Activated CD8-positive, alpha-beta memory T cell treated with anti-CD3 and anti-CD28 coated beads, Interleukin-2, amount 10 ng/mL, durations not matched to agents 7 days and 5 days (primary cell): ENCODE measurements at regions not wholly inside any gene's neighbourhood (a gene's known extent, or its start where the extent isn't known, plus 50 kb on each side); places are given as distances from the start of the nearest gene placed in this dataset.
A peak's percentile ranks its signal among the peaks of the same experiment; 100 is the strongest.
"Not testable (repeated sequence)": the region's sequence is repeated elsewhere in the genome, so short reads cannot be mapped to it uniquely, and the experiment has no call there.

Experiments used
- ATAC-seq: fragments of 150-1000 bp; cut with Tn5 transposase; one replicate; pipeline ENCODE4 v1.10.0; 2021; ENCODE audit warnings: moderate library complexity
- CTCF ChIA-PET: fragments of 350-600 bp; sonication (Branson Sonifier 250); formaldehyde crosslinking; loops from one replicate; lab custom pipeline; 2021; ENCODE audit warnings: antibody characterized with exemption; lab: Charles Lee
- DNase-seq: peaks from one replicate; pipeline ENCODE4 v3.0.0-alpha.2; 2020
- H3K27ac Mint-ChIP-seq: one replicate; pipeline ENCODE4 v1.8.0; 2021; ENCODE audit warnings: mild to moderate bottlenecking, mixed read lengths
- H3K27me3 Mint-ChIP-seq: one replicate; pipeline ENCODE4 v1.8.0; 2021; ENCODE audit warnings: mixed read lengths
- H3K36me3 Mint-ChIP-seq: one replicate; pipeline ENCODE4 v1.8.0; 2021; ENCODE audit warnings: mild to moderate bottlenecking, mixed read lengths
- H3K4me1 Mint-ChIP-seq: one replicate; pipeline ENCODE4 v1.8.0; 2021; ENCODE audit warnings: mixed read lengths
- H3K4me3 Mint-ChIP-seq: one replicate; pipeline ENCODE4 v1.8.0; 2021; ENCODE audit warnings: mild to moderate bottlenecking, moderate library complexity, mixed read lengths
- H3K9me3 Mint-ChIP-seq: one replicate; pipeline ENCODE4 v1.8.0; 2022; ENCODE audit warnings: low read depth, mixed read lengths

- H3K9me3 Mint-ChIP-seq, ATAC-seq, H3K36me3 Mint-ChIP-seq, H3K4me1 Mint-ChIP-seq, H3K27me3 Mint-ChIP-seq, DNase-seq, H3K27ac Mint-ChIP-seq, H3K4me3 Mint-ChIP-seq, CTCF ChIA-PET: not testable (repeated sequence)
Observed at GRCh38 chr1:234792221-234792864, 182.4 kb upstream of the IRF2BP2 start.

- H3K4me3 Mint-ChIP-seq, H3K4me1 Mint-ChIP-seq, H3K9me3 Mint-ChIP-seq, H3K27me3 Mint-ChIP-seq, H3K27ac Mint-ChIP-seq, H3K36me3 Mint-ChIP-seq, DNase-seq, CTCF ChIA-PET, ATAC-seq: not testable (repeated sequence)
Observed at GRCh38 chr1:234791615-234792014, 181.6 kb upstream of the IRF2BP2 start.

- DNase-seq, H3K4me1 Mint-ChIP-seq, CTCF ChIA-PET, H3K27me3 Mint-ChIP-seq, H3K36me3 Mint-ChIP-seq, H3K9me3 Mint-ChIP-seq, H3K27ac Mint-ChIP-seq, H3K4me3 Mint-ChIP-seq, ATAC-seq: not testable (repeated sequence)
Observed at GRCh38 chr1:234790333-234790732, 180.4 kb upstream of the IRF2BP2 start.

DNA sequence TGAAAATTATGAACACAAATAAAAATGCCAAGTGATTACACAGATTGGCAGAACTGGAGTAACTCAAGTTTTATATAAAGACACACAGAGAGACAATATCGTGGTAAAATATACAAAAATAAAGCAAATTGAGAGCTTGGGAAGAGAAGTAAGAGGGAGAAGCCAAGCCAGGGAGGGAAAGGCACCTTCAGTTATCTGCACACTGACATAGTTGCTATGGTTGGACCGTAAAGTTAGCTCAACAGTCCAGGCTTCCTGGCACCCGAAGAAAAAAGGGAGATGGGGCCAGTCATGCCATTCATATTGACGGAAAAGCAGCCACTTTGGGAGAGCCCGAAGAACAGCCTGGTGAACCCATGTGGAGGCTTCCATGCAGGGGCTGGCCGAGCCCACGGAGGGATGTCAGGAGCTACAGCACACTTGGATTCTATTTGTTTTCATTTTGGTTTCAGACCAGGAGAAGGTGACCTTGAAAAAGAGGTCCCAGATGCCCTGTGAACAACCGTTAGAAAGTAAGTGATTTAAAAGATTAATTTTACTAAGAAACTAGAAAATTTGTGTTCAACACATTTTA is 177.1 kb upstream of the IRF2BP2 start:
- H3K9me3 Mint-ChIP-seq, DNase-seq, H3K4me1 Mint-ChIP-seq, H3K27ac Mint-ChIP-seq, H3K4me3 Mint-ChIP-seq, H3K36me3 Mint-ChIP-seq, H3K27me3 Mint-ChIP-seq, ATAC-seq, CTCF ChIA-PET: not testable (repeated sequence)

- H3K36me3 Mint-ChIP-seq, H3K4me1 Mint-ChIP-seq, H3K4me3 Mint-ChIP-seq, CTCF ChIA-PET, H3K9me3 Mint-ChIP-seq, H3K27ac Mint-ChIP-seq, ATAC-seq, DNase-seq, H3K27me3 Mint-ChIP-seq: not testable (repeated sequence)
Observed at GRCh38 chr1:234785922-234786321, 175.9 kb upstream of the IRF2BP2 start.

- CTCF ChIA-PET, H3K9me3 Mint-ChIP-seq, ATAC-seq, H3K4me3 Mint-ChIP-seq, H3K27me3 Mint-ChIP-seq, H3K36me3 Mint-ChIP-seq, DNase-seq, H3K4me1 Mint-ChIP-seq, H3K27ac Mint-ChIP-seq: not testable (repeated sequence)
Observed at GRCh38 chr1:234785471-234785919, 175.5 kb upstream of the IRF2BP2 start.

GRCh38 chr1:234784108-234784507 is 174.1 kb upstream of the IRF2BP2 start:
- H3K36me3 Mint-ChIP-seq, H3K27me3 Mint-ChIP-seq, ATAC-seq, H3K9me3 Mint-ChIP-seq, H3K4me1 Mint-ChIP-seq, DNase-seq, H3K27ac Mint-ChIP-seq, H3K4me3 Mint-ChIP-seq, CTCF ChIA-PET: not testable (repeated sequence)

GRCh38 chr1:234782791-234783190 is 172.8 kb upstream of the IRF2BP2 start:
- Mint-ChIP-seq H3K4me3 (no peak overlapping the region), H3K4me1 (no peaks in the 10 kb centered on the region), H3K36me3 (no peaks in the 10 kb centered on the region), H3K27me3 (no peaks in the 10 kb centered on the region), H3K9me3 (no peaks in the 10 kb centered on the region), H3K27ac (no peak overlapping the region)
- DNase-seq, result peak; percentile 36
- CTCF ChIA-PET, result no interaction called here
- no peak for ATAC-seq

DNA sequence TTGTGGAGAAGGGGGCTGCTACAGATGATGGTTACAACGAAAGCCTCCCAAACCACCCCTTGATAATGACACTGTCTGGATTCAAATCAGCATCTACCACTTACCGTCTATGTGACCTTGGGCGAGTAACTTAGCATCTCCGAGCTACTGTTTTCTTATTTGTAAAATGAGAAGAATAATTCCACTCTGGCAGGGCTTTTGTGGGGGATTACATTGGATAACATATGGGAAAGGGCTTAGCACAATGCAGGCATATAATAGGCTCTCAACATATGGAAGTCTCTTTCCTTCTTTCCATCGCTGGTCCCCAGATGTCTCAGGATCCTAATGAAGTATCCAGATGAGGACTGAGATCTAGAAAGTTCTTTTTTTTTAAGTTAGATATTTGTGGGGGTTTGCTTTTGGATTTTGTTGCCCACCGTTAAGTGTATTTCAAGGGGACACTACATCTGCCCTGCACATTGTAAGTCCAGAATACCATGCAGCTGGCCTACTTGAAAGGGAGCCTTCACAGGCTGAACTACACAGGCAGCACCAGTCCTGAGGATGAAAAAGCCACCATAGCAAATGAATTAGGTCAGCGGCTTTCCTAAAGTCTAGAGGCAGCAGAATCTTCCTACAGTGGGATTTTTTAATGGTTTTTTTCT is 172.2 kb upstream of the IRF2BP2 start:
- Mint-ChIP-seq H3K27me3 (no peaks in the 10 kb centered on the region), H3K9me3 (no peaks in the 10 kb centered on the region), H3K27ac (no peak overlapping the region), H3K4me3 (no peak overlapping the region), H3K36me3 (no peaks in the 10 kb centered on the region), H3K4me1 (no peaks in the 10 kb centered on the region)
- CTCF ChIA-PET, result no interaction called here
- DNase-seq, result peak; percentile 40
- no peak for ATAC-seq

DNA sequence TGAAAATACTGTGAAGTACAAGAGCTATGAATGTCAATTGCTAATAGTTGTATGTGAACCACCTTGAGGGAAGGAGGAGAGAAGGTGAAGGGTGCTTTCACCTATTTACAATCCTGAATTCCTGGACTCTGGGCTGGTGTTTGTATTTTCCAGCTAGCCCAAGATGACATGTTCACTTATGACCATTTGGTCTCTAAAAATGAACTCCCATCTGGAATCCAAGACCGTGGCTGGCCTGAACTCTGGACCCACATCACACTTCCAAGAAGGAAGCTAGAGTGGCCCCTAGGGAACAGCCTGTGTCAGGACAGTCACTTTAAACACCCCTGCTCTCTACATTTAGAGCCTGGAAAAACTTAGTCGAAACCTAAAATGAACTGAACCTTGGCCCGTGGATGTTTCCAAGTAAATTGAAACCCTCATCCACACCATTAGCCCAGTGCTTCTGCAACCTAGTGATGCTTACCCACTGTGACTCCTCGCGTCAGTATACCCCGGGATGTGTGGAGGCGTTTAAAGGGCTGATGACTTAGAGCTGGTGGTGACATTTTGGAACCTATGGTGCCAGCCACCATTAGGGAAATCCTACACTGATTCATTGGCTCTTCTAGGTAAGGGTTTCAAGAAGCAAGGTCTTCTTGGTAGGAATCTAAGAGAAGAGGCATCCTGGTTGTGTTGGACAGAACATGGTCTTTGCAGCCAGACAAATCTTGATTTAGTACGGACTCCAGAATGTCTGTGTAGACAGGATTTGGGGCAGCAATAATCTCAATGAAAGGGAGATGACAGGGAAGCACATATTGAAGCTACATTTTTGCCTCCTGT is 171.5 kb upstream of the IRF2BP2 start:
- Mint-ChIP-seq H3K9me3 (no peaks in the 10 kb centered on the region), H3K4me1 (no peaks in the 10 kb centered on the region), H3K27ac (no peak overlapping the region), H3K4me3 (no peak overlapping the region), H3K27me3 (no peaks in the 10 kb centered on the region), H3K36me3 (no peaks in the 10 kb centered on the region)
- peak; percentile 41 for DNase-seq
- CTCF ChIA-PET, result interaction anchor here (0.6 to 1.0 kb wide), 2 partner anchors 100 to 302 kb away, joined by 3 read pairs; no protein-coding TSS in a partner anchor
- ATAC-seq, result no peak

DNA sequence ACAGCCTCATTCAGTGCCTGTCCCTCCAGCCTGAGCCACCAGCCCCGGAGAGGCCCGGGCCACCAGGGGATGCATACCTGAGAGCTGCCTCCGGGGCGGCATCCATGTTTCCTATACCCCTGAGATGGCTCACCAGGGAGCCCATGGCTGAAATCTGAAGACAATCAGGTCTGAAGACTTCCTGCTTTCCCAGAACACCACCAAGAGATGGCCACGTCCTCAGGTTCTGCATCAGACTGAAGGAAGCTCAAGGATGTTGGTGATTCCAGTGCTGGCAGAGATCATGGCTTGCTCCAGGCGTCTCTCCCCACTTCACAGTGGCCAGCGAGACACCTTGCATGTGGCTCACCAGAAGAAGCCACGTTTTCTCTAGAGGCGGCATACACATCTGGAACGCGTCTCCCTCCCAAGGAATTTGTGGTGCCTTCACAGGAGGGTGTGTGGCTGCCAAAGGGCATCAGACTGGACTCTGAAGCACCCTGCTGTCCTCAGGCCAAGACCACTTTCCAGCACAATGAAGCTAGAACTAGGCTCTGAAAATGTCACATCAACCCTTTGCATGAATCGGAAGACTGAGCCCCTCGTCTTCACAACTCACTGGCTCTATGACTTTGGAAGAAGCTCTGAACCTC is 170.7 kb upstream of the IRF2BP2 start:
- Mint-ChIP-seq H3K27me3 (no peaks in the 10 kb centered on the region), H3K4me1 (no peaks in the 10 kb centered on the region), H3K4me3 (no peak overlapping the region), H3K27ac (no peak overlapping the region), H3K36me3 (no peaks in the 10 kb centered on the region), H3K9me3 (no peaks in the 10 kb centered on the region)
- DNase-seq (peak; percentile 57), ATAC-seq (peak; percentile 21)
- CTCF ChIA-PET, result interaction anchor here (0.6 to 1.0 kb wide), 2 partner anchors 100 to 303 kb away, joined by 3 read pairs; no protein-coding TSS in a partner anchor

DNA sequence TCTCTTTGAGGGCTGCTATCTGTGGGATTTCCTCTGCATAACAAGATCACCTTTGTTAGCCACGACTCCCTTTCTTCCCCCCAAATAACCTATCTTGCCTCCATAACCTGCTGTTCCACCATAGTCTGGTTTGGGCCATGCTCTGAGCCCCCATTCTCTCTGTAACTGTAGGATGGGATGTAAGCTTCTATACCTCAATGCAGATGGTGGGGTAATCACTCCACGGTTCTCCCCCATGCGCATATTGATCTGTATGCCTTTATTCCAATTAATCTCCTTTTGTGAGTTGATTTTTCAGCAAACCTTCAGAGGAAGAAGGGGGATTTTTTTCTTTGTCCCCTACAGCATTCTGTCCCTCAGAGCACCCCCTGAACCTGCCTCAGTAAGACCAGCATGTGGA is 170.1 kb upstream of the IRF2BP2 start:
- CTCF ChIA-PET, result no interaction called here
- Mint-ChIP-seq H3K9me3 (no peaks in the 10 kb centered on the region), H3K4me3 (no peak overlapping the region), H3K27me3 (no peaks in the 10 kb centered on the region), H3K27ac (no peak overlapping the region), H3K36me3 (no peaks in the 10 kb centered on the region), H3K4me1 (no peaks in the 10 kb centered on the region)
- peak; percentile 40 for DNase-seq
- ATAC-seq, result no peak

DNA sequence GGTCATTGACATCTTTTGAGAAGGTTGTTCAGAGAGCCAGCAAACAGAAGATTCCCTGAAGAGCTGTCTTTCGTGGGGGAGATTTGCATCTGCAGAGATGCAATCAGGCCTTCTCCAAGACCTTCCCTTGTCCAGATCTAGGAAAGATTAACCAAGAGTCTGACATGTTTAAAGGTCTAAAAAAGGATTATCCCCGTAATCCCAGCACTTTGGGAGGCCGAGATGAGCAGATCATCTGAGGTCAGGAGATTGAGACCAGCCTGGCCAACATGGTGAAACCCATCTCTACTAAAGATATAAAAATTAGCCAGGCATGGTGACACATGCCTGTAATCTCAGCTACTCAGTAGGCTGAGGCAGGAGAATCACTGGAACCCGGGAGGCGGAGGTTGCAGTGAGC is 169.6 kb upstream of the IRF2BP2 start:
- H3K36me3 Mint-ChIP-seq, H3K4me1 Mint-ChIP-seq, H3K4me3 Mint-ChIP-seq, CTCF ChIA-PET, ATAC-seq, H3K27ac Mint-ChIP-seq, H3K9me3 Mint-ChIP-seq, DNase-seq, H3K27me3 Mint-ChIP-seq: not testable (repeated sequence)
